NB4 (cell line): ENCODE measurements at regions not wholly inside any gene's neighbourhood (a gene's known extent, or its start where the extent isn't known, plus 50 kb on each side); places are given as distances from the start of the nearest gene placed in this dataset.

Source experiments
- DNase-seq: peaks from one replicate; pipeline ENCODE4 v3.0.0; 2010; ENCODE audit warnings: low read depth
- H3K4me3 ChIP-seq: one replicate; pipeline ENCODE4 v1.5.1; 2011; ENCODE audit warnings: mild to moderate bottlenecking, low read depth, low read length, moderate library complexity
- CTCF ChIP-seq: IDR thresholded peaks from one replicate; pipeline ENCODE4 v1.5.1; 2012; ENCODE audit warnings: low read depth, low read length
- MAX ChIP-seq: IDR thresholded peaks from 2 replicates; pipeline ENCODE4 v1.6.1; 2011; ENCODE audit warnings: low read depth, low read length
- MYC ChIP-seq: IDR thresholded peaks from 2 replicates; pipeline ENCODE4 v1.6.1; 2011; ENCODE audit warnings: low read depth, low read length
- POLR2A ChIP-seq: IDR thresholded peaks from 2 replicates; pipeline ENCODE4 v1.6.1; 2011; ENCODE audit warnings: mild to moderate bottlenecking; ENCODE audit not compliant: insufficient read length; ENCODE audit errors: extremely low read depth

- TF ChIP-seq MYC: no peak
- no peak for TF ChIP-seq MAX
- peak; percentile 24 for TF ChIP-seq CTCF
- DNase-seq: peak; percentile 41
- H3K4me3 ChIP-seq: no peak overlapping the region
These were observed 678.0 kb upstream of the USP24 start for GRCh38 chr1:55893155-55893554.

- TF ChIP-seq CTCF (no peak), POLR2A (no peak), MYC (no peak), MAX (no peak)
- H3K4me3 ChIP-seq: no peak overlapping the region
- no peak for DNase-seq
These were observed 673.6 kb upstream of the USP24 start for GRCh38 chr1:55888685-55889317.

- no peak for DNase-seq
- TF ChIP-seq MYC: no peak
- TF ChIP-seq POLR2A: no peak
- no peak for TF ChIP-seq CTCF
- no peak for TF ChIP-seq MAX
- no peak overlapping the region for H3K4me3 ChIP-seq
These were observed 671.9 kb upstream of the USP24 start for GRCh38 chr1:55886856-55887712.

GRCh38 chr1:55885619-55886018, 670.5 kb upstream of the USP24 start:
- DNase-seq: no peak
- TF ChIP-seq MYC: no peak
- no peak for TF ChIP-seq CTCF
- no peak for TF ChIP-seq POLR2A
- TF ChIP-seq MAX: no peak
- no peak overlapping the region for H3K4me3 ChIP-seq

GRCh38 chr1:55882931-55883330, 667.8 kb upstream of the USP24 start:
- TF ChIP-seq CTCF: no peak
- no peak for TF ChIP-seq POLR2A
- no peak for TF ChIP-seq MAX
- no peak for TF ChIP-seq MYC
- no peak overlapping the region for H3K4me3 ChIP-seq
- DNase-seq: no peak
